ENCODE measurements at regions not wholly inside any gene's neighbourhood (a gene's known extent, or its start where the extent isn't known, plus 50 kb on each side); places are given as distances from the start of the nearest gene placed in this dataset.

- Histone ChIP-seq H3K27ac (ENCODE audit: low read depth, low read length) (no peak overlapping the region), H3K4me3 (ENCODE audit: low read length in 2 of 2) (no peak overlapping the region), H3K9me3 (ENCODE audit: control insufficient read depth in 1 of 2, low read length in 2 of 2) (no peaks in the 10 kb centered on the region), H3K4me1 (ENCODE audit: insufficient read depth, low read length) (no peaks in the 10 kb centered on the region), H3K36me3 (ENCODE audit: insufficient read depth, low read length) (no peaks in the 10 kb centered on the region), H3K27me3 (ENCODE audit: insufficient read depth, low read length) (no peaks in the 10 kb centered on the region)
- no peak for DNase-seq
- H3K9me3 Mint-ChIP-seq = peaks cover 0 to 1% (median 0%) of the 10 kb centered on the region in 8 donors
- no peaks in the 10 kb centered on the region for H3K4me1 Mint-ChIP-seq
- intact Hi-C loops (cut with micrococcal nuclease) = no loop called here
- H3K4me3 Mint-ChIP-seq = no peak overlapping the region
- no peaks in the 10 kb centered on the region for H3K36me3 Mint-ChIP-seq
- ChIA-PET POLR2A (ENCODE audit: partially characterized antibody) (no interaction called here), CTCF (ENCODE audit: partially characterized antibody) (no interaction called here)
- H3K27me3 Mint-ChIP-seq = no peaks in the 10 kb centered on the region
- no peak overlapping the region for H3K27ac Mint-ChIP-seq
Observed at GRCh38 chr7:113456533-113456932, 338.2 kb upstream of the SMIM30 start.

GRCh38 chr7:113454597-113455169, 336.3 kb upstream of the SMIM30 start:
- Histone ChIP-seq H3K36me3 (ENCODE audit: insufficient read depth, low read length) (no peaks in the 10 kb centered on the region), H3K4me1 (ENCODE audit: insufficient read depth, low read length) (no peaks in the 10 kb centered on the region), H3K4me3 (ENCODE audit: low read length in 2 of 2) (no peak overlapping the region), H3K27ac (ENCODE audit: low read depth, low read length) (no peak overlapping the region), H3K27me3 (ENCODE audit: insufficient read depth, low read length) (no peaks in the 10 kb centered on the region), H3K9me3 (ENCODE audit: control insufficient read depth in 1 of 2, low read length in 2 of 2) (no peaks in the 10 kb centered on the region)
- Mint-ChIP-seq H3K27ac (no peak overlapping the region), H3K4me3 (no peak overlapping the region), H3K9me3 (peaks cover 0 to 1% (median 0%) of the 10 kb centered on the region in 8 donors), H3K4me1 (no peaks in the 10 kb centered on the region), H3K36me3 (no peaks in the 10 kb centered on the region), H3K27me3 (no peaks in the 10 kb centered on the region)
- intact Hi-C loops (cut with micrococcal nuclease) = no loop called here
- DNase-seq = no peak
- ChIA-PET POLR2A (ENCODE audit: partially characterized antibody) (no interaction called here), CTCF (ENCODE audit: partially characterized antibody) (no interaction called here)

GRCh38 chr7:113452245-113452644, 333.9 kb upstream of the SMIM30 start:
- no peaks in the 10 kb centered on the region for H3K36me3 ChIP-seq (ENCODE audit: insufficient read depth, low read length)
- no peaks in the 10 kb centered on the region for H3K36me3 Mint-ChIP-seq
- H3K27ac Mint-ChIP-seq = no peak overlapping the region
- intact Hi-C loops (cut with micrococcal nuclease) = no loop called here
- H3K4me1 ChIP-seq (ENCODE audit: insufficient read depth, low read length) = no peaks in the 10 kb centered on the region
- no peak overlapping the region for H3K4me3 ChIP-seq (ENCODE audit: low read length in 2 of 2)
- H3K9me3 Mint-ChIP-seq = peaks cover 0 to 1% (median 0%) of the 10 kb centered on the region in 8 donors
- no peak for DNase-seq
- CTCF ChIA-PET (ENCODE audit: partially characterized antibody) = no interaction called here
- no peaks in the 10 kb centered on the region for H3K27me3 ChIP-seq (ENCODE audit: insufficient read depth, low read length)
- H3K4me3 Mint-ChIP-seq = no peak overlapping the region
- no peaks in the 10 kb centered on the region for H3K4me1 Mint-ChIP-seq
- no peaks in the 10 kb centered on the region for H3K9me3 ChIP-seq (ENCODE audit: control insufficient read depth in 1 of 2, low read length in 2 of 2)
- no peaks in the 10 kb centered on the region for H3K27me3 Mint-ChIP-seq
- POLR2A ChIA-PET (ENCODE audit: partially characterized antibody) = no interaction called here
- no peak overlapping the region for H3K27ac ChIP-seq (ENCODE audit: low read depth, low read length)

DNA sequence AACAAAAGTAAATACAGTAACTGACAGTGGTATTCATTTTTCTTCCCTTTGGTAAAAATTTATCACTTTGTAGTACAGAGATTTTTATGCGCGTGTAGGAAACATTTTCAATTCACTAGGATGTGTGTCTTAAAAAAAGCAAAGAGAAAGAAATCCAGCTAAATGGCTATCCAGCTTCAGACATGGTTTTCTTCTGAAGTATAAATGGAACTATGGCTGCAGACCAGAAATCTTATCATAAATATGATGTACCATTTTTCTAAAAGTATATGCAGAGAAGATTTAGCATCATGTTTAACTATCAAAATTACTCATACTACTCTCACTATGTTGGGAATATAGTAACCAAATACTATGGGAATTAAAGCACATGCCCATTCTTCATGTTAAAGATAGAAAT, 328.4 kb upstream of the SMIM30 start:
- intact Hi-C loops (cut with micrococcal nuclease) = no loop called here
- H3K4me3 Mint-ChIP-seq = no peak overlapping the region
- Histone ChIP-seq H3K9me3 (ENCODE audit: control insufficient read depth in 1 of 2, low read length in 2 of 2) (no peaks in the 10 kb centered on the region), H3K27ac (ENCODE audit: low read depth, low read length) (no peak overlapping the region), H3K4me3 (ENCODE audit: low read length in 2 of 2) (no peak overlapping the region), H3K36me3 (ENCODE audit: insufficient read depth, low read length) (no peaks in the 10 kb centered on the region), H3K4me1 (ENCODE audit: insufficient read depth, low read length) (no peaks in the 10 kb centered on the region), H3K27me3 (ENCODE audit: insufficient read depth, low read length) (no peaks in the 10 kb centered on the region)
- ChIA-PET POLR2A (ENCODE audit: partially characterized antibody) (no interaction called here), CTCF (ENCODE audit: partially characterized antibody) (no interaction called here)
- DNase-seq = no peak
- H3K36me3 Mint-ChIP-seq = no peaks in the 10 kb centered on the region
- no peak overlapping the region for H3K27ac Mint-ChIP-seq
- no peaks in the 10 kb centered on the region for H3K4me1 Mint-ChIP-seq
- no peaks in the 10 kb centered on the region for H3K27me3 Mint-ChIP-seq
- peaks cover 0 to 3% (median 0%) of the 10 kb centered on the region in 8 donors for H3K9me3 Mint-ChIP-seq

DNA sequence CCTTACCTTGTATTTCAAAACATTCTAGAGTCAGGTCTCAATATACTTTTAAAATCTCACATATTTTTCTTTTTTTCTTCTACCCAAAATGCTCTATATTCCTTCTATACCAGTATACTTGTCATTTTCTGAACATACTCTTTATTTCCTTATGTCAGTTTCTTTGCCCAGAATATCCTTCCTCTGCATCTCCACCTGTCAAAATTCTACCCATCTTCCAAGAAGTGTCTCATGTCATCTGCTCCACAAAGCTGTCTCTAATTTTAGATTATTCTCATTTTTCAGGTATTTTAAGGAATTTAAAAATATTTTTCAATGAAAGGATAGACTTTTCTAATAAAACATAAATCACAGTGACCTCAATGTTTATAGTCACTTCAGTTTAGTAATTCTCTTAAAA, 328.0 kb upstream of the SMIM30 start:
- ChIA-PET POLR2A (ENCODE audit: partially characterized antibody) (no interaction called here), CTCF (ENCODE audit: partially characterized antibody) (no interaction called here)
- Histone ChIP-seq H3K4me3 (ENCODE audit: low read length in 2 of 2) (no peak overlapping the region), H3K36me3 (ENCODE audit: insufficient read depth, low read length) (no peaks in the 10 kb centered on the region), H3K9me3 (ENCODE audit: control insufficient read depth in 1 of 2, low read length in 2 of 2) (no peaks in the 10 kb centered on the region), H3K4me1 (ENCODE audit: insufficient read depth, low read length) (no peaks in the 10 kb centered on the region), H3K27ac (ENCODE audit: low read depth, low read length) (no peak overlapping the region), H3K27me3 (ENCODE audit: insufficient read depth, low read length) (no peaks in the 10 kb centered on the region)
- Mint-ChIP-seq H3K36me3 (no peaks in the 10 kb centered on the region), H3K27ac (no peak overlapping the region), H3K27me3 (no peaks in the 10 kb centered on the region), H3K9me3 (peaks cover 0 to 3% (median 0%) of the 10 kb centered on the region in 8 donors), H3K4me3 (no peak overlapping the region), H3K4me1 (no peaks in the 10 kb centered on the region)
- intact Hi-C loops (cut with micrococcal nuclease) = no loop called here
- no peak for DNase-seq

- Mint-ChIP-seq H3K4me3 (no peak overlapping the region), H3K27me3 (no peaks in the 10 kb centered on the region), H3K27ac (no peak overlapping the region), H3K36me3 (no peaks in the 10 kb centered on the region), H3K9me3 (peaks cover 0 to 3% (median 0%) of the 10 kb centered on the region in 8 donors), H3K4me1 (no peaks in the 10 kb centered on the region)
- Histone ChIP-seq H3K4me3 (ENCODE audit: low read length in 2 of 2) (no peak overlapping the region), H3K36me3 (ENCODE audit: insufficient read depth, low read length) (no peaks in the 10 kb centered on the region), H3K27ac (ENCODE audit: low read depth, low read length) (no peak overlapping the region), H3K9me3 (ENCODE audit: control insufficient read depth in 1 of 2, low read length in 2 of 2) (no peaks in the 10 kb centered on the region), H3K4me1 (ENCODE audit: insufficient read depth, low read length) (no peaks in the 10 kb centered on the region), H3K27me3 (ENCODE audit: insufficient read depth, low read length) (no peaks in the 10 kb centered on the region)
- ChIA-PET CTCF (ENCODE audit: partially characterized antibody) (interaction anchor here (1.2 kb wide), 1 partner anchor 20 kb away, joined by 3 read pairs; no protein-coding TSS in a partner anchor), POLR2A (ENCODE audit: partially characterized antibody) (no interaction called here)
- intact Hi-C loops (cut with micrococcal nuclease) = no loop called here
- no peak for DNase-seq
Observed at GRCh38 chr7:113444261-113444660, 325.9 kb upstream of the SMIM30 start.

- ChIA-PET CTCF (ENCODE audit: partially characterized antibody) (no interaction called here), POLR2A (ENCODE audit: partially characterized antibody) (no interaction called here)
- no peak for DNase-seq
- Mint-ChIP-seq H3K36me3 (no peaks in the 10 kb centered on the region), H3K4me1 (no peaks in the 10 kb centered on the region), H3K9me3 (peaks cover 0 to 7% (median under 1%) of the 10 kb centered on the region in 8 donors), H3K27ac (no peak overlapping the region), H3K4me3 (no peak overlapping the region), H3K27me3 (peaks cover 0 to 1% of the 10 kb centered on the region in 2 donors)
- Histone ChIP-seq H3K4me3 (ENCODE audit: low read length in 2 of 2) (no peak overlapping the region), H3K9me3 (ENCODE audit: control insufficient read depth in 1 of 2, low read length in 2 of 2) (no peaks in the 10 kb centered on the region), H3K36me3 (ENCODE audit: insufficient read depth, low read length) (no peaks in the 10 kb centered on the region), H3K4me1 (ENCODE audit: insufficient read depth, low read length) (no peaks in the 10 kb centered on the region), H3K27ac (ENCODE audit: low read depth, low read length) (no peak overlapping the region), H3K27me3 (ENCODE audit: insufficient read depth, low read length) (no peaks in the 10 kb centered on the region)
- intact Hi-C loops (cut with micrococcal nuclease) = no loop called here
Observed at GRCh38 chr7:113440173-113440572, 321.8 kb upstream of the SMIM30 start.

GRCh38 chr7:113431406-113431805, 313.1 kb upstream of the SMIM30 start:
- Mint-ChIP-seq H3K27me3 (no peaks in the 10 kb centered on the region), H3K27ac (no peak overlapping the region), H3K4me3 (no peak overlapping the region), H3K4me1 (no peaks in the 10 kb centered on the region), H3K9me3 (no peaks in the 10 kb centered on the region), H3K36me3 (no peaks in the 10 kb centered on the region)
- no peaks in the 10 kb centered on the region for H3K9me3 ChIP-seq (ENCODE audit: control insufficient read depth in 1 of 2, low read length in 2 of 2)
- ChIA-PET POLR2A (ENCODE audit: partially characterized antibody) (no interaction called here), CTCF (ENCODE audit: partially characterized antibody) (interaction anchor here (3.9 kb wide), 1 partner anchor 10 kb away, joined by 20 read pairs; no protein-coding TSS in a partner anchor)
- no peak for DNase-seq
- no peaks in the 10 kb centered on the region for H3K27me3 ChIP-seq (ENCODE audit: insufficient read depth, low read length)
- intact Hi-C loops (cut with micrococcal nuclease) = no loop called here
- H3K27ac ChIP-seq (ENCODE audit: low read depth, low read length) = no peak overlapping the region
- no peak overlapping the region for H3K4me3 ChIP-seq (ENCODE audit: low read length in 2 of 2)
- H3K36me3 ChIP-seq (ENCODE audit: insufficient read depth, low read length) = no peaks in the 10 kb centered on the region
- no peaks in the 10 kb centered on the region for H3K4me1 ChIP-seq (ENCODE audit: insufficient read depth, low read length)

All from CD4-positive, alpha-beta memory T cell (primary cell).